HG02759 (cell line): ENCODE measurements at regions not wholly inside any gene's neighbourhood (a gene's known extent, or its start where the extent isn't known, plus 50 kb on each side); places are given as distances from the start of the nearest gene placed in this dataset.
A peak's percentile ranks its signal among the peaks of the same experiment; 100 is the strongest.
"Not testable (repeated sequence)": the region's sequence is repeated elsewhere in the genome, so short reads cannot be mapped to it uniquely, and the experiment has no call there.

Source experiments
- ATAC-seq: cut with Tn5 transposase; IDR thresholded peaks from one replicate; pipeline ENCODE4 v1.9.1; 2021; ENCODE audit warnings: mild to moderate bottlenecking, moderate library complexity; ENCODE audit not compliant: unreplicated experiment

- ATAC-seq, result no peak
These were observed 117.8 kb upstream of the DCC start for GRCh38 chr18:52222211-52222610.

- no peak for ATAC-seq
These were observed 112.5 kb upstream of the DCC start for GRCh38 chr18:52227536-52227935.

- ATAC-seq, result no peak
These were observed 111.8 kb upstream of the DCC start for GRCh38 chr18:52228166-52228565.

- ATAC-seq, result no peak
These were observed 103.9 kb upstream of the DCC start for GRCh38 chr18:52236131-52236530.

GRCh38 chr18:52237551-52237950 lies 102.4 kb upstream of the DCC start:
- ATAC-seq, result no peak

- ATAC-seq, result no peak
These were observed 97.3 kb upstream of the DCC start for GRCh38 chr18:52242711-52243110.

- no peak for ATAC-seq
These were observed 95.3 kb upstream of the DCC start for GRCh38 chr18:52244658-52245057.

- no peak for ATAC-seq
These were observed 85.6 kb upstream of the DCC start for GRCh38 chr18:52254367-52254766.

GRCh38 chr18:52257417-52257816 lies 82.6 kb upstream of the DCC start:
- not testable (repeated sequence) for ATAC-seq

GRCh38 chr18:52275817-52276216 lies 64.2 kb upstream of the DCC start:
- ATAC-seq, result no peak

- no peak for ATAC-seq
These were observed 62.2 kb upstream of the DCC start for GRCh38 chr18:52277785-52278184.

GRCh38 chr18:52278191-52278590 lies 61.8 kb upstream of the DCC start:
- ATAC-seq, result no peak

- no peak for ATAC-seq
These were observed 59.3 kb upstream of the DCC start for GRCh38 chr18:52280702-52281101.

GRCh38 chr18:52283927-52284326 lies 56.1 kb upstream of the DCC start:
- ATAC-seq, result no peak

- ATAC-seq, result no peak
These were observed 53.3 kb upstream of the DCC start for GRCh38 chr18:52286675-52287074.

- ATAC-seq, result no peak
These were observed 52.8 kb upstream of the DCC start for GRCh38 chr18:52287151-52287550.

- peak; percentile 76 for ATAC-seq
These were observed 51.5 kb upstream of the DCC start for GRCh38 chr18:52288403-52289004.

- ATAC-seq, result no peak
These were observed 50.6 kb upstream of the DCC start for GRCh38 chr18:52289392-52289791.
